K562 (cell line): ENCODE measurements at regions not wholly inside any gene's neighbourhood (a gene's known extent, or its start where the extent isn't known, plus 50 kb on each side); places are given as distances from the start of the nearest gene placed in this dataset.

Experiments used
- ATAC-seq: fragments of 200-7000 bp; cut with Tn5 transposase; 3 replicates; pipeline ENCODE4 v1.9.1; 2020; ENCODE audit warnings: moderate library complexity
- BruUV-seq: library from RNA; stranded (reverse); fragments of 400-500 nt; replicated peaks from 2 replicates; lab custom pipeline; 2021; lab: Mats Ljungman, UMichigan
- CTCF ChIA-PET: fragments of 300-600 bp; formaldehyde crosslinking; extraction: SDS; loops from one replicate; lab custom pipeline; 2021; ENCODE audit warnings: low intra/inter-chr PET ratio; lab: Yijun Ruan, JAX
- POLR2A ChIA-PET: fragments of 300-600, 350-650 bp; sonication (Branson Sonifier 250); formaldehyde crosslinking; extraction: SDS; loops from one replicate; lab custom pipeline; 2021; ENCODE audit warnings: antibody characterized with exemption, inconsistent platforms; lab: Yijun Ruan, JAX
- DNase-seq, 4 experiments: peaks; one replicate each; pipeline versions ENCODE4 v3.0.0 to v3.0.0-alpha.2; 2011 to 2018; ENCODE audit warnings: low spot score in 3 of 4, mixed read lengths in 3 of 4; ENCODE audit errors: extremely low read depth in 1 of 4
- FAIRE-seq: peaks from 2 replicates; lab custom pipeline; 2011; peaks lifted over from hg19 to GRCh38; lab: Jason Lieb, UNC
- H2AFZ ChIP-seq: 2 replicates; pipeline ENCODE4 v1.6.0; 2011; ENCODE audit warnings: low read depth, low read length, control low read depth, inconsistent platforms
- H3K27ac ChIP-seq: fragments of 200-600 bp; 3 replicates; pipeline ENCODE4 v1.8.0; 2011; ENCODE audit warnings: low read depth, mild to moderate bottlenecking, control low read depth, inconsistent platforms, low read length, moderate library complexity, mixed read lengths; ENCODE audit errors: extremely low read depth
- H3K27me3 ChIP-seq, 2 experiments: fragments of 300-600 bp in 1 of 2; 2 replicates in 1 of 2; 3 replicates in 1 of 2; pipeline versions ENCODE4 v1.6.0 to v1.8.0; 2011; ENCODE audit warnings: inconsistent platforms in 2 of 2, low read length in 2 of 2, mild to moderate bottlenecking in 1 of 2, mixed read lengths in 1 of 2, moderate library complexity in 1 of 2; ENCODE audit not compliant: control insufficient read depth in 2 of 2, insufficient read depth in 2 of 2
- H3K36me3 ChIP-seq: fragments of 300-600 bp; 3 replicates; pipeline ENCODE4 v1.8.0; 2011; ENCODE audit warnings: mild to moderate bottlenecking, low read length, inconsistent platforms; ENCODE audit not compliant: control insufficient read depth, insufficient read depth
- H3K4me1 ChIP-seq, 2 experiments: fragments of 200-600 bp in 1 of 2; replicated peaks in 1 of 2; 2 replicates in 1 of 2; 3 replicates in 1 of 2; pipeline versions ENCODE4 v1.5.1 to v1.8.0; 2011; ENCODE audit warnings: inconsistent platforms in 2 of 2, low read length in 2 of 2, mild to moderate bottlenecking in 1 of 2, mixed read lengths in 1 of 2, moderate library complexity in 1 of 2; ENCODE audit not compliant: control insufficient read depth in 2 of 2, insufficient read depth in 2 of 2
- H3K4me2 ChIP-seq: 2 replicates; pipeline ENCODE4 v1.6.1; 2011; ENCODE audit warnings: low read length, control low read depth, inconsistent platforms, mixed read lengths; ENCODE audit not compliant: insufficient read depth
- H3K4me3 ChIP-seq: fragments of 200-600 bp; sonication (generic), shearing (Covaris generic); 2 replicates; pipeline ENCODE4 v1.5.1; 2016; ENCODE audit warnings: control low read depth, inconsistent platforms
- H3K79me2 ChIP-seq: fragments of 200-600 bp; 3 replicates; pipeline ENCODE4 v1.8.0; 2011; ENCODE audit warnings: low read length, inconsistent platforms; ENCODE audit not compliant: control insufficient read depth, insufficient read depth
- H3K9ac ChIP-seq, 2 experiments: 2 replicates each; pipeline versions ENCODE4 v1.6.0 to v1.6.1; 2011; ENCODE audit warnings: low read depth in 2 of 2, low read length in 2 of 2, control low read depth in 1 of 2, inconsistent platforms in 1 of 2, mild to moderate bottlenecking in 1 of 2, mixed read lengths in 1 of 2; ENCODE audit not compliant: insufficient read depth in 1 of 2
- H3K9me1 ChIP-seq: one replicate; pipeline ENCODE4 v1.6.0; 2011; ENCODE audit warnings: inconsistent platforms, mild to moderate bottlenecking, low read length, moderate library complexity; ENCODE audit not compliant: control insufficient read depth, insufficient read depth
- H3K9me3 ChIP-seq: replicated peaks from 2 replicates; pipeline ENCODE4 v1.5.1; 2011; ENCODE audit warnings: low read depth, low read length, inconsistent platforms; ENCODE audit not compliant: control insufficient read depth, insufficient read depth
- H4K20me1 ChIP-seq: replicated peaks from 2 replicates; pipeline ENCODE4 v1.6.1; 2011; ENCODE audit warnings: low read length, inconsistent platforms, mixed read lengths; ENCODE audit not compliant: control insufficient read depth, insufficient read depth
- CBX2 ChIP-seq: fragments of 200-600 bp; sonication (generic); IDR thresholded peaks from one replicate; pipeline ENCODE4 v1.6.1; 2012; ENCODE audit warnings: mild to moderate bottlenecking, low read length, inconsistent platforms; ENCODE audit not compliant: insufficient read depth, poor library complexity, severe bottlenecking
- CC2D1A ChIP-seq: fragments of 450-650 bp; IDR thresholded peaks from 2 replicates; pipeline ENCODE4 v1.6.1; 2017; ENCODE audit warnings: mild to moderate bottlenecking
- E2F1 ChIP-seq: sonication (generic); formaldehyde crosslinking; IDR thresholded peaks from 2 replicates; pipeline ENCODE4 v1.8.1; 2023; ENCODE audit warnings: mild to moderate bottlenecking, missing genetic modification reagents, moderate library complexity
- EP300 ChIP-seq: IDR thresholded peaks from 2 replicates; pipeline ENCODE4 v1.6.1; 2012; ENCODE audit warnings: low read length, improper control_type of control experiment
- ERF ChIP-seq: fragments of 450-650 bp; formaldehyde crosslinking; IDR thresholded peaks from 2 replicates; pipeline ENCODE4 v1.4.0; 2020; ENCODE audit warnings: mild to moderate bottlenecking, mixed read lengths
- HDAC6 ChIP-seq: IDR thresholded peaks from 2 replicates; pipeline ENCODE4 v1.6.1; 2012; ENCODE audit warnings: low read depth, mild to moderate bottlenecking, control low read depth, inconsistent platforms, low read length, moderate library complexity
- MCM2 ChIP-seq: fragments of 450-650 bp; IDR thresholded peaks from 2 replicates; pipeline ENCODE4 v1.6.1; 2017; ENCODE audit warnings: low read depth, mild to moderate bottlenecking
- NR4A1 ChIP-seq, 2 experiments: fragments of 250-450 bp in 1 of 2; fragments of 450-650 bp in 1 of 2; sonication (Bioruptor Pico) in 1 of 2; IDR thresholded peaks; 2 replicates each; pipeline versions ENCODE4 v1.4.0 to v1.6.1; 2016 to 2020; ENCODE audit warnings: mild to moderate bottlenecking in 2 of 2, missing compliant biosample characterization in 1 of 2, missing genetic modification characterization in 1 of 2, moderate library complexity in 1 of 2
- RNF2 ChIP-seq: sonication (generic); IDR thresholded peaks from 2 replicates; pipeline ENCODE4 v1.6.1; 2016
- RNF219 ChIP-seq: fragments of 250-450 bp; sonication (Bioruptor Pico); IDR thresholded peaks from 2 replicates; pipeline ENCODE4 v1.5.0; 2022; ENCODE audit warnings: mild to moderate bottlenecking
- SFPQ ChIP-seq: fragments of 200-400 bp; formaldehyde crosslinking; IDR thresholded peaks from 2 replicates; pipeline ENCODE4 v1.6.1; 2017; ENCODE audit warnings: mild to moderate bottlenecking, low read depth, low read length, moderate library complexity
- SMAD3 ChIP-seq: fragments of 450-650 bp; formaldehyde crosslinking; conservative IDR thresholded peaks from 2 replicates; pipeline ENCODE4 v1.4.0; 2020; ENCODE audit warnings: mild to moderate bottlenecking
- THAP7 ChIP-seq: fragments of 250-450 bp; sonication (Bioruptor Pico); IDR thresholded peaks from 2 replicates; pipeline ENCODE4 v1.5.0; 2021
- ZC3H8 ChIP-seq: fragments of 450-650 bp; IDR thresholded peaks from 2 replicates; pipeline ENCODE4 v1.6.1; 2017
- ZNF41 ChIP-seq: fragments of 250-450 bp; sonication (Bioruptor Pico); conservative IDR thresholded peaks from 2 replicates; pipeline ENCODE4 v1.4.0; 2020; ENCODE audit warnings: mild to moderate bottlenecking
- ZNF512 ChIP-seq: IDR thresholded peaks from 2 replicates; pipeline ENCODE4 v1.6.1; 2016; ENCODE audit warnings: missing genetic modification characterization, missing compliant biosample characterization
- WGBS: fragments of 100-300 bp; shearing (Covaris generic); methylation state at CpG from one replicate; pipeline ENCODE4 v1.1.6; 2016; ENCODE audit warnings: low coverage, mixed read lengths; ENCODE audit not compliant: insufficient coverage; ENCODE audit errors: missing lambda C conversion rate; 5-methylcytosine and 5-hydroxymethylcytosine counted together
- in situ Hi-C: fragments of 300-500 bp; cut with MboI; formaldehyde crosslinking; loops from 4 replicates; pipeline ENCODE4 v1.15.0; 2018; ENCODE audit warnings: inconsistent platforms, mixed read lengths
- intact Hi-C: fragments of 100-400 bp; cut with micrococcal nuclease; formaldehyde crosslinking; loops from 2 replicates; pipeline ENCODE4 v1.14.2; 2022

GRCh38 chr4:157521906-157522305 is 301.4 kb downstream of the GRIA2 start (continued):
- TF ChIP-seq CC2D1A = no peak
- TF ChIP-seq THAP7 = no peak
- TF ChIP-seq RNF219 (CRISPR knock-in tag) = no peak
- no peak for TF ChIP-seq MCM2
- TF ChIP-seq EP300 = no peak
- no peak for TF ChIP-seq E2F1 (CRISPR knock-in tag)
- no peak for TF ChIP-seq SMAD3 (CRISPR knock-in tag)

- TF ChIP-seq ERF (CRISPR knock-in tag) (no peak), SFPQ (no peak), RNF2 (no peak), NR4A1 (CRISPR knock-in tag; IDR thresholded peaks at IDR 0.05) (no peak), NR4A1 (tag; IDR thresholded peaks at IDR 0.05) (no peak), ZC3H8 (no peak), HDAC6 (no peak), ZNF41 (no peak), ZNF512 (tag) (no peak), CBX2 (no peak)
- TF ChIP-seq, all 486 proteins: peak for 0
- Histone ChIP-seq H3K27me3 (no peaks in the 10 kb centered on the region), H3K4me1 (no peaks in the 10 kb centered on the region), H4K20me1 (no peaks in the 10 kb centered on the region), H2AFZ (no peak overlapping the region), H3K9ac (no peak overlapping the region), H3K36me3 (no peaks in the 10 kb centered on the region), H3K79me2 (no peaks in the 10 kb centered on the region), H3K27ac (no peak overlapping the region), H3K9me1 (no peaks in the 10 kb centered on the region), H3K9me3 (no peaks in the 10 kb centered on the region), H3K4me2 (no peak overlapping the region), H3K4me3 (no peak overlapping the region)
- ChIA-PET CTCF (no interaction called here), POLR2A (no interaction called here)
- no peak for FAIRE-seq
- no peak for DNase-seq
- no peak for ATAC-seq
- in situ Hi-C loops (no loop called here), intact Hi-C loops (no loop called here)
- 10% methylated on average over 3 of the region's 3 CpGs for WGBS
- no TSS peak for BruUV-seq
Measured at GRCh38 chr4:157514711-157515110, 294.2 kb downstream of the GRIA2 start.
